ENCODE measurements at regions not wholly inside any gene's neighbourhood (a gene's known extent, or its start where the extent isn't known, plus 50 kb on each side); places are given as distances from the start of the nearest gene placed in this dataset.
A peak's percentile ranks its signal among the peaks of the same experiment; 100 is the strongest.
"Not testable (repeated sequence)": the region's sequence is repeated elsewhere in the genome, so short reads cannot be mapped to it uniquely, and the experiment has no call there.

DNA sequence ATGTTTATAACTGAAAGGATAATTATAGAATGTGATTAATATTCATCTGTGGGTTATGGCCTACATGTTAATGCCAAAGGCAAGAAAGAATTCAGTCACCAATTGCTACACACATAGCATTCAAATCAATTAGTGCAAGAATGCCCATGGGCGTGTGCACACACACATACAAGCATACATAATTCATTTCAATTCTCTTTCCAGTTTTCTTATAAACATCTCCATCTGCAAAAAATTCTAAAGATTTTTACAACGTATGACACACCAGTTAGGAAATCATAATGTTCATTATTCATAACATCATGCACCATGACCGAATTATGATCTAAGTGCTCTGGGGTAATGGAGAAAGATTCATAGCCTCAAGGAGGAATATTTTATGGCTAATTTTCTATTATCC is 111.0 kb upstream of the ADTRP start:
- DNase-seq (ENCODE audit: low read depth), result no peak

DNA sequence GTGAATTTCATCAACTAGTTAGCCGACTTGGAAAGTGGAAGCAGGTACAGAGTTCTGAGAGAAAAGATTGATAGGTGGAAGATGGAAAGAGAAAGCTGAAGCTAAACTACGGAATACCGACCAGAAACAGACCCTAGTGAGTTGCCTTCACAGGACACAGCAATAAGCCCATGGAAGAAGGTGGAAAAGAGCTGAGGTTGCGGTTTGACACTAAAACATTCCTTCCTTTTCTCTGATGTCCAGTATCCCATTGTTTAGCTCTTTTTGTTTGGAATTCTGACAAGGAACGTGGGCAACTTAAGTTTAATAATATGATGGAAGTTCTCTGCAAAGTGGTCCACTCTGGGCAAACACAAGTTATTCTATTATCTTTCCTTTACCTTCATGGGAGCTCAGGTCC is 110.1 kb upstream of the ADTRP start:
- no peak for DNase-seq (ENCODE audit: low read depth)

DNA sequence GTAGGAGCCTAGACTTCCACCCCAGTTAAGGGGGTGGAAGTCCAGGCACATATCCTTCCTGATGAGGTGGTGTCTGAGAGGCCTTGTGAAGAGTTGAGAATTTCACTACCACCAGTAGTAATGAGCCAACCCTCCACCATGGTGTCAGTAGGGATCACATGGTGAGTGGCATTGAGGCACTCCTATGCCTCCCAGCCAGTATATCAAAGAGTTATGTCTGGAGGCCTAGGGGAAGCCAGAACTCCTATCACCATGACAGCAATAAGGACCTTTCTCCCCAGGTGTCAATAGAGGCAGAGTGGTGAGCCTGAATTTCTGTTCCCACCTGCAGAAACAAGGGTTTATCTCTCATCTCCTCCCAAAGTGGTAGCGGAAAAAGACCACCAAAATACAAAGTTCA is 106.6 kb upstream of the ADTRP start:
- DNase-seq (ENCODE audit: low read depth), result no peak

DNA sequence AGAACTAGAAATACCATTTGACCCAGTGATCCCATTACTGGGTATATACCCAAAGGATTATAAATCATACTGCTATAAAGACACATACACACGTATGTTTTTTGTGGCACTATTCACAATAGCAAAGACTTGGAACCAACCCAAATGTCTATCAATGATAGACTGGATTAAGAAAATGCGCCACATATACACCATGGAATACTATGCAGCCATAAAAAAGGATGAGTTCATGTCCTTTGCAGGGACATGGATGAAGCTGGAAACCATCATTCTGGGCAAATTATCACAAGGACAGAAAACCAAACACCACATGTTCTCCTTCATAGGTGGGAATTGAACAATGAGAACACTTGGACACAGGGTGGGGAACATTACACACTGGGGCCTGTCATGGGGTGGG is 104.9 kb upstream of the ADTRP start:
- DNase-seq (ENCODE audit: low read depth), result not testable (repeated sequence)

DNA sequence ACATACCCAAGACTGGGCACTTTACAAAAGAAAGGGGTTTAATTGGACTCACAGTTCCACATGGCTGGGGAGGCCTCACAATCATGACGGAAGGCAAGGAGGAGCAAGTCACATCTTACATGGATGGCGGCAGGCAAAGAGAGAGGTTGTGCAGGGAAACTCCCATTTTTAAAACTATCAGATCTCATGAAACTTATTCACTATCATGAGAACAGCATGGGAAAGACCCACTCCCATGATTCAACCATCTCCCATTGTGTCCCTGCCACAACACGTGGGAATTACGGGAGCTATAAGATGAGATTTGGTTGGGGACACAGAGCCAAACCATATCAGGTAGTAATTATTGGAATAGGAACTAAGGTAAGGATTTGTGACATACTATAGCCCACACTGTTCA is 101.6 kb upstream of the ADTRP start:
- not testable (repeated sequence) for DNase-seq (ENCODE audit: low read depth)

DNA sequence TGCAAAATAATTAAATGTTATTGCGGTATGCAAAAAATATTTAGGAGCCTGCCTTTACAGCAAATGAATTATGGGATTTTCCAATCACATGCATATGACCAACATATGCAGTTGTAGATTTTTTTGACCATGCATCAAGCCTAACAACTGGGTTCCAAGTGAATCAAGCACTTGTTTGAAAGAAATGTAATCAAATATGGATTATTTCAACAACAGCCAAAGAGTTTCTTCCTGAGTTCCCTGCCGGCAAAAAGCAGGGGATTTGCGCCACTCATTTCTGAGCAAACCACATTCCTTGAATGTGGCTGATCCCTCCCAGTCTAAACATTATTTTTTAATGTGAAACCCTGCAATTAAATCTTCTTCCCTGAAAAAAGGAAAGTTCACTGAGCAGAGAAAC is 100.1 kb upstream of the ADTRP start:
- DNase-seq (ENCODE audit: low read depth), result no peak

DNA sequence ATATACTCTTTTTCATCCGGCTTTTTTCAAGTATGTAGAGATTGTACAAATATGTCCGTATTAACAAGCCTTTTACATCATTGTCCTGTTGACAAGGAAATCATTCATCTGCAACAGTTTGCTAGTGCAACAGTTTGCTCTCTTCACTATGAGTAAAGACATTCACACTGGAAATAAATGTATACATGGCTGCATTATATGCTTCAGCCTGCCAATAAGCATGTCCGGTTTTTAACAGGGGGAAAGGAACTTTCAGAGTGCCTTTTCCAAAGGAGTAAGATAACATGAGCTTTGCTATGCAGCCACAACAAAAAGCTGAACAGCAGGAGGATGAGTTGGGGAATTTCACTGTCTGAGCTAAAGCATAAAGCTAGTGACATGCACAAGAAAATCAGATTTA is 99.4 kb upstream of the ADTRP start:
- DNase-seq (ENCODE audit: low read depth), result no peak

DNA sequence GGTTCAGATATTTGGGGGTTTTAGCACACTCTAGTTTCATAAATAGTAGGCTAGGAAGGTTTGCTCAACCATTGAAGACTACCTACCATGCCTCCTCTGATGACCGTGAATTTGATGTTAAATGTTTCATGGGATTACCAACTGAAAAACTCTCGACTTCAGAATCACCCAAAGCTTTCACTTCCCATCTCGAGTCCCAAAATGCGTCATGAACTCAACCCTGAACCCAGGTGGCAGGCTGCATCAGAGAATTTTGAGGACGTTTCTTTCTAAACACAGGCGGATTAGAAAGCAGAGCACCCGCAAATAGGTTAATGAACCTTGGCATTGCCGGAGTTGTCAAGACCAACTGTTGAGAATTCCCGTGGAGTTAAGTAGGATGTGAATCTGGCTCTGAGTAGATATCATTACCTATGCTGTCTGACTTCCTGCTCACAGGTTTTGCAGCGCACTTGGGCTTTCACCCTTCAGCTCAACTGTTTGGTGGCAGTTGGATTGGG is 98.4 kb upstream of the ADTRP start:
- no peak for DNase-seq (ENCODE audit: low read depth)

DNA sequence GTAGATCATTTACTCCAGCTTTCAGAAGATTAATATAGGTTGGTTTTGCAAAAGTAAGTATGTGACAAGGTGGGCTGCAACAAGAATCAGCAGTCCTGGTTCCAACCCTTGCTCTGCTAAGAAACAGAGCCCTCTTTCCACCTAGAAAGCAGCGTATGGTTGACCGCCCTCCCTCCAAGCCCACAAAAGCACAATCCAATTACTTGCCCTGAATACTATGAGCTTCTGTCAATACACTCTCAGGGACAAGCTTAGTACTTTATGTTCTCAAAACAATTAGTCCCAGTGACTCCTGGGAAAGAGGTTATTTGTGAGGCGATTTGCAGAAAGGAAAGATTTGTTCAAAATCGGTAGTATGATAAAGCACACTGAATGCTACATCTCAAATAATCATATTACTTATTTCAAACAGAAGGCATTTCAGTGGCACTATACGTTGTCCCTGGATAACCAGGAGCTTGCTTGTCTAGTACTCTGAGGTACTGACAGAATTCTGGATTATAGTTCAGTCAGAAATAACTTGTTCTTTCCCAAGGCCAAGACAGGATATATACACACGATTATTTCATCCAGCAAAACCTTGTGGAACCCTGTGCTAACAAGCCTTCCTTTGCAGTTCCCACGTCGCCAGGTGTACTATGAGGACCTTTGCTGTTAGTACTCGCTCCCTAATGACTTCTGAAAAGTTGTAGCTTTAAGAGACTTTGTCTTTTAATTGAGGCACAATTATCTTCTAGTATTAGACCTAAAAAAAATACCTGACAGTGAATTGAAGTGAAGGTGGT is 96.9 kb upstream of the ADTRP start:
- no peak for DNase-seq (ENCODE audit: low read depth)

DNA sequence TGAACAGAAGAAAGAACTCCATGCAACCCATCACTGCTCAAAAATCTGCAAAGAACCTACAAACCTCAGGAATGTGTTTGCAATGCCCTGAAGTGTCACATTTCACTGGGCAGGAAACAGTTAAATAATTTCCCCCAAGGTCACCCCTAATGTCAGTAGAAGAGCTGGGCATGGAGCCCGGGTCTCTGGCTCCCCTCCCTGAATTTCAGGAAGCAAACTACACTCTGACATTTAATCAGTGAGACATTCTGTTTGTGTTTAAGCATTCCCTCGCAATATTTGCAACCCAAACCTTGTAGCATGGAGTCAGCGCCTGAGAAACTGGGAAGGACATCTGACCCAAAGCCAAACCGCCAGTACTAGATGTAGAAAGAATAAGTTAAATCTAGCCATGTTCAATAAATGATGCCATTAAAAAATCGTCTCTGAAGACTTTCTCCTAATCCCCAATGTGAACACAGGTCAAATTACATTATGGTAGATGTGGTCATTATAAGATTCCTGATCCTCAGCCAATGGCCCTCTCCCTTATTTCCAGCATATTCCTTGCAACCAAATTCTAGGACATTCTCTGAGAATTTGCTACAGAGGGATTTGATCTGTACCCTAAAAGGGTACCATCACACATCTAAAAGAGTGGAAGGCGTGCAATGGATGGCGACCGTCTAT is 91.2 kb upstream of the ADTRP start:
- DNase-seq (ENCODE audit: low read depth), result peak; percentile 65

DNA sequence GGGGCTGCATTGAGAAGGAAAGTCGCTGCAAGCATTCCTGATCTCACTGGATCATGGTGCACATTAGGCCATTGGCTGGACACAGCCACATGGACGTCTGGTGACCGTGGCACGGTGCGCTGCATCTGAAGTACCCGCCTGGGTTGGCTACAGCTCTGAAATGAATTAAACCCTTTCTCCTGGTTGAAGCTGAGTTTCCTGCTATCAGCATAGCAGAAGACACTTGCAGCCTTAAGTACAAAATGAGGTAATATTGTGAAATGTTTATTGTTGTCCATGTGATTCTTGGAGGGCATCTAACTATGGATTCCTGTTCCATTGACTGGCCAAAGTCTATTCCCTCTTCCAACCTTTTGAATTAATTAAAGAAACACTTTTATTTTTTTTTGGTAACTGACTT is 89.8 kb upstream of the ADTRP start:
- no peak for DNase-seq (ENCODE audit: low read depth)

DNA sequence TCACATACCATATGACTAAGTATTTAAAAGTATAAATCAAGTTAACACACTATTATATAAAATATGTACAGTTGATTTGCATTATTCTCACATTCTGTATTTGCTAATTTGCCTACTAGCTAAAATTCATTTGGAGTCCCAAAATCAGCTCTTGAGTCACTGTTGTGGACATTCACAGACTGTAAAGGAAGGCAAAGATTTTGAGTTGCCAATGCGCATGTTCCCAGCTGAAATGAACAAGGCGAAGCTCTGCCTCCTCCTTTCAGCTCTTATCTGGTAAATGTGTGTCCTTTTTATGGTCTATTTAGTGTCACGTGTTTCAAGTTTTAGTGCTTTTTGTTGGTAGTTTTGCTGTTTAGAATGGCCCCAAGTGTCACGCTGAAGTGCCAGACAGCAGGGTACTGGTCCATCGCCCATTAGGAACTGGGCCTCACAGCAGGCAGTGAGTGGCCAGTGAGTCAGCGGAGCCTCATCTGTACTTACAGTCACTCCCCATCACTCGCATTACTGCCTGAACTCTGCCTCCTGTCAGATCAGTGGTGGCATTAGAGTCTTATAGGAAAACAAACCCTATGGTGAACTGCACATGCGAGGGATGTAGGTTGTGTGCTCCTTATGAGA is 87.2 kb upstream of the ADTRP start:
- no peak for DNase-seq (ENCODE audit: low read depth)

DNA sequence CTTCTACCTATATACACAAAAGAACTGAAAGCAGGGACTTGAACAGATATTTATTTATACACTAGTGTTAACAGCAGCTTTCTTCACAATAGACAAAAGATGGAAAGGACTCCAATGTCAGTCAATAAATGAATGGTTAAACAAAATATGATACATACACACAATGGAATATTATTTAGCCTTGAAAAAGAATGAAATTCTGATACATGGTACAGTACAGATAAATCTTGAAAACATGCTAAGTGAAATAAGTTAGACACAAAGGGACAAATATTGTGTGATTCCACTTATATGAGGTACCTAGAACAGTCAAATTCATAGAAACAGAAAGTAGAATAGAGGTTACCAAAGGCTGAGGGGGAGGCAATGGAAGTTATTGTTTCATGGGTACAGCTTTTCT is 79.8 kb upstream of the ADTRP start:
- no peak for DNase-seq (ENCODE audit: low read depth)

DNA sequence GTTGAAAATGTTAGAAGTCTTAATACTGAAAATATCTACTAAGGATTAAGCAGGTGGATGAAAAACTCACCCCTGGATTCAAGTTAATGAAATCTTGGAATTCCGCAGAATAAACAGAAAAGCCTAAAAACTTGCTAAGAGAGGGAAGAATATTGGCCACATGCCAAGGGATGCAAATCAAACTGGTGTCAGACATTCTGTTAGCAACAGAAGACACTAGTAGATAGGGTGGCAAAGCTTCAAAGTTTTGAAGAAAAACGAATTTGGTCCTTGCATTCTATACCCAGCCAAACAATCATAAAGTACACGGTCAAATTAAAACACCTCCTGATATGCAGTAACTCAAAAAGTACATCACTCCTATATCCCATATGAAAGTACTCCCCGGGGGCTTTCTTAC is 77.1 kb upstream of the ADTRP start:
- no peak for DNase-seq (ENCODE audit: low read depth)

DNA sequence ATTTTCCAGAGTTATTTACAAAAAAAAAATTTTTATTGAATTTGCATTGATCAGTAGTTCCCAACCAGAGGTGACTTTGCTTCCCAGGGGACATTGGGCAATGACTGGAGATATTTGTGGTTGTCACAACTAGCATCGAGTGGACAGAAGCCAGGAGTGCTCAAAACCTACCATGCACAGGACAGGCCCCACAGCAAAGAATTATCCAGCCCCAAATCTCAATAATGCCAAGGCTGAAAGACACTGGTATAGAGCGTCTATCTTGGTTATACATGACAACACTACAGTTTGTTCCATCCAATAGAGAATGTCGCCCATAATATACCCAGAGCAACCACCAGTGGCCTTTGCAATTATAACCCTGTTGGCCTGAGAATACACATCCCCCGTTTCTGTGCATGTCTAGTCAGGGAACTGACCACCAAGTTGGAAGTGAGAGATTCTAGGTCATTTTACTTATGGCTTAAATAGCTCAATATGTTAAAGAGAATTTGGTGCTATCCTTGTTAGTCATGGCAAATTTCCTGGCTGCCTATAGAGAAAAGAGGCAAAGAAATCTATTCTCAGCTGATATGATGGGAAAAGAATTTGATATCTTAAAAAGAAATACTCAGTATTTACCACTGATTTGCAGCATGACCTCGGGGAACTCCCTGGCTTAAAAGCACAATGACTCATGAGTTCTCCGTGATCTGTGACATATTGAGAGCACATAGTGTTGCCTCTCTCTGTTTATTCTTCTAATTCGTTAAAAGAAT is 76.0 kb upstream of the ADTRP start:
- DNase-seq (ENCODE audit: low read depth), result peak; percentile 51

DNA sequence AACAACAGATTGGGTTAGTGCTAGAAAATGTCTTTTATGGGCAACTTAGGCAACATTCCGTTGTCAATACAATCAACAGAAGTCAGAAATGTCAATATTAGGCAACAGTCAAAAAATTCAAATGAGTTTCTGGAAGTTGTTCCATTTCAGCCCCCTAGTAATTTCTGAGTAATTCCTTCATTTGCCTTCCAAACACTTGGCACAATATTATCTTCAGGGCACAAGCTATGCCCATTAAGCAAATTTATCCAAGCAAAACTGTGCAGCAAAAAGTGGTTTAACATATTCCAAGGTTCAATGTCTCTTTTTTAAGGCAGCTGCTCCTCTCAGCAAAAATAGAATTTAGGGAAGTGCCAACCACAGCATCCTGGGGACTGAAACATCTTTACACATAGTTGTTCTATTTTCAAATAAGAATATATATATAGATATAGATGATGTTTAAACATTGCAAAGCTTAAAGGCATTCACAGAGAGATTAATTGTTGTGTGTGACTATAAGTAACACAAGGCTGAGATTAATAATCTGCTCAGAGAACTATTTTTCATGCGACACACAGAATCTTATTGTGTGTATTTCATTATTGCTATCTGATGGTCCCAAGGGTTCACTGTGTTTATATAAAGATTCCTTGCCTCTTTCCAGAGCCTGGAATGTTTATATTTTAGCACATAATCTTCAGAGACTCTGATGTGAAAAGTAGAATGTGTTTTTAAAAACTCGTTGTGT is 75.2 kb upstream of the ADTRP start:
- DNase-seq (ENCODE audit: low read depth), result no peak

DNA sequence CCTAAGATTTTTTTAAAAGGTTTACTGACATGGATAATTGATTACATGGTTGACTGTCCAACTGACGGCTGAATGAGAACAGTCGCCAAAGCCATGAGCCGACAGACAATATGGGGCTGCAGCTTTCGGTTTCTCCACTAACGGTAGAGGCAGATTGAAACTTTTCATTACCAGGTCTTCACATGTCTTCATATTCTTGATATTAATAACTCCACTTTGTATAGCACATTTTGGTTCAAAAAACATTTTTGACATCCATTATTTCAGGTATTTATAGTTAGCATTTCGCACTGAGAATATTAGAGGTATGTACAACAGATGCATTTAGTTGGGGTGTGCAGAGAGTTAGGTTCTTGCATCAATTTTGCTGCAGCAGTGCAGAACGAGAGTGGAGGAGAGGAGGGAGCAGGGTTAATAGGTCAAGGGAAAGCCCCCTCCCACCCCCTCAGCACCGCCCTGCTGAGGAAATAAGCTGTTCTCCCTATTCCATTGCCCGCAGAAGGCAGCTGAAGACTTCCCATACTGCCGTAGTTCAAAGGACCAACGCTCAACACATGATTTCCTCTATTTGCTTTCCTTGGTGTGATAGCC is 73.6 kb upstream of the ADTRP start:
- DNase-seq (ENCODE audit: low read depth), result no peak

DNA sequence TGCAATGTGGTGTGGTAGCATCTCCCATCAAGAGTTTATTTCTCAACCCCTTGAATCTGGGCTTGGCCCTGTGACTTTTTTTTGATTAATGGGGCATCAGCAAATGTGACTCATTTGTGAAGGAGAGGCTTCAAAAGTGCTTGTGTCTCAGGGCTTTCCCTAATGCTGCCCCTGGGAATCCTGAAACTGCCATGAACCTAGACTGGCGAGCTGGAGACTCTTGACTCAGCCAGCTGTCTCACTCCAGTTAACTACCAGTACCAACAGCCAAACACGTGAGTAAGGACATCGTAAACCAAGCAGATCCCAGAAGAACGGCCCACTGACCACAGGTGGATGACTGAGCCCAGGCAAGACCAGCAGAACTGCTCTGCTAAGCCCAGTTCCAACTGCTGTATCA is 72.8 kb upstream of the ADTRP start:
- DNase-seq (ENCODE audit: low read depth), result peak; percentile 97

DNA sequence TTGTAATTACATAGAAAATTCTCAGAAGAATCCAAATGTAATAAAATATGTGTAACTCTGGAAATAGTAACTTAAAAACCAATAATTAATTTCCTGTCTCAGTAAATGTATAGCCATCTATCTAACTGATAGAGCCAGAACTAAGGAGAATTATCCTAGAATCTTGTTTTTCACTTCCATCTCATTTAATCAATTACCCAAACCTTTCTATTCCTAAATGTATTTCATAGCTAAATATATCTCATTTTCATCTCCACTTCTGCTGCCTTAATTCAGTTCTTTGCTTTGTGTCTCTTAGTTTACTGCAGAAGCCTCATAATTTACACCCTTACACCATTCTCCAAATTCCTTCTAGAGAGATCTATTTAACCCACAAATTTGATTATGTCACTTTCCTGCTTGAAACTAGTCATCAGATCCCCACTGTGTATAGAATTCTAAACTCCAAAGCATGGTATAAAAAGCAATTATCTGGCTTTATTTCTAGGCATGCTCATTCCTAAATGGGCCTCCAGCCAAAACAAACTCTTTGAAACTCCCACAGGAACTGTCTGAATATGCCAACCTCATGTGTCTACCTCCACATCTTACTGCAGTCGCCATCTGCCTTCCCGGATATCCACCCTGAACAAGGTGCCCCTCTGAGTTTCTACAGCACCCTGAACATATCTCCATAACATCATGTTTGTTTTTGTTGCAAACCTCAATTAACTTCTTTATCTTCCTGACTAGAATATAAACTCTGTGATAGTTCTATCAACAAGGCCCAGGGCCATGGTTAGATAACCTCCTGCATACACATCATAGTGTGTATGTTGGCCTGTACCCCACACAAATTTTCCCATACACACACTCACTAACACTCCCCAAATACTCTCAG is 70.5 kb upstream of the ADTRP start:
- no peak for DNase-seq (ENCODE audit: low read depth)

DNA sequence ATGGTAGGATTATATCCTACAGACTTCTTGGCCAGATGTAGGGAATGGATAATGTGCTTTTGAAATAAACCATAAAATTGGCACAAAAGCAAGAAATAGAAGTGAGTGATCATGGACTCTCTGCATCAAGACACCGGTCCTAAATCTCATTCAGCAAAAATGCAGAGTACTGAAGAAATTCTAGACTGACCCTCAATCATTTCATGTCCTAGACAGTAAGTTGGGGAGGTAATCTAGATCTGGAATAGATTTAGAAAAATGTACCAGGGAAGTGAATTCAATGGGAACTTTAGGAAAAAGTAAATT is 69.7 kb upstream of the ADTRP start:
- no peak for DNase-seq (ENCODE audit: low read depth)
